ENCODE measurements at regions not wholly inside any gene's neighbourhood (a gene's known extent, or its start where the extent isn't known, plus 50 kb on each side); places are given as distances from the start of the nearest gene placed in this dataset.

GRCh38 chr4:84392951-84393590 is 106.0 kb downstream of the NKX6-1 start:
- Histone ChIP-seq H3K36me3 (ENCODE audit: control insufficient read depth in 2 of 2, extremely low read depth in 1 of 2, insufficient read depth in 2 of 2, low read length in 2 of 2) (no peaks in the 10 kb centered on the region), H3K79me2 (ENCODE audit: control insufficient read depth, insufficient read depth, low read length) (no peaks in the 10 kb centered on the region), H3K9ac (replicated peaks; ENCODE audit: extremely low read depth, insufficient read depth, low read length) (no peak overlapping the region), H2AFZ (ENCODE audit: low read depth, low read length) (no peak overlapping the region), H3K27ac (ENCODE audit: insufficient read depth, low read depth, low read length) (no peak overlapping the region), H3K9me1 (replicated peaks; ENCODE audit: control insufficient read depth, extremely low read depth, insufficient read depth, low read length) (no peaks in the 10 kb centered on the region), H3K4me2 (ENCODE audit: insufficient read depth, low read length) (no peak overlapping the region), H3K9me3 (replicated peaks; ENCODE audit: control insufficient read depth, insufficient read depth, low read length) (no peaks in the 10 kb centered on the region), H4K20me1 (replicated peaks; ENCODE audit: control insufficient read depth, extremely low read depth, insufficient read depth, low read length) (no peaks in the 10 kb centered on the region), H3K4me3 (replicated peaks in 1 of 3; ENCODE audit: insufficient read depth in 1 of 3, low read depth in 1 of 3, low read length in 3 of 3) (no peak overlapping the region), H3K27me3 (ENCODE audit: control insufficient read depth in 2 of 2, insufficient read depth in 2 of 2, low read length in 2 of 2) (no peaks in the 10 kb centered on the region), H3K4me1 (ENCODE audit: control insufficient read depth, extremely low read depth, insufficient read depth, low read length) (no peaks in the 10 kb centered on the region)
- no TSS peak for BruUV-seq (replicated peaks)
- ChIA-PET POLR2A (no interaction called here), CTCF (no interaction called here)
- intact Hi-C loops (cut with micrococcal nuclease): no loop called here
- TF ChIP-seq MYC (IDR thresholded peaks at IDR 0.05; ENCODE audit: low read depth, low read length): no peak
- no peak for TF ChIP-seq FOS (IDR thresholded peaks at IDR 0.05; ENCODE audit: borderline replicate concordance, insufficient read depth, low read length)
- no peak for TF ChIP-seq EZH2 (IDR thresholded peaks at IDR 0.05; ENCODE audit: borderline replicate concordance, low read depth, low read length, severe bottlenecking)
- TF ChIP-seq POLR2AphosphoS5 (IDR thresholded peaks at IDR 0.05; ENCODE audit: insufficient read depth, low read depth, low read length): no peak
- TF ChIP-seq POLR2A (IDR thresholded peaks at IDR 0.05; ENCODE audit: low read depth, low read length): no peak
- no peak for TF ChIP-seq JUN (IDR thresholded peaks at IDR 0.05; ENCODE audit: borderline replicate concordance, insufficient read depth, insufficient read length, low read depth)
- TF ChIP-seq CTCF (IDR thresholded peaks at IDR 0.05; ENCODE audit: extremely low read depth in 1 of 2, insufficient read depth in 1 of 2, low read depth in 1 of 2, low read length in 2 of 2): no peak
- TF ChIP-seq MAX (IDR thresholded peaks at IDR 0.05; ENCODE audit: insufficient read depth, insufficient read length): no peak
- no peak for TF ChIP-seq GATA2 (IDR thresholded peaks at IDR 0.05; ENCODE audit: insufficient read depth, insufficient read length, low read depth, low read length)
- DNase-seq (ENCODE audit: low read depth, low spot score) (no peak), FAIRE-seq (no peak)
- dilution Hi-C loops (cut with MboI; ENCODE audit: extremely low pct_ligation_motif_present, low sequenced_read_pairs): no loop called here
